K562 (cell line): ENCODE measurements at regions not wholly inside any gene's neighbourhood (a gene's known extent, or its start where the extent isn't known, plus 50 kb on each side); places are given as distances from the start of the nearest gene placed in this dataset.

ENCODE experiments used
- ATAC-seq: fragments of 200-7000 bp; cut with Tn5 transposase; 3 replicates; pipeline ENCODE4 v1.9.1; 2020; ENCODE audit warnings: moderate library complexity
- BruUV-seq: library from RNA; stranded (reverse); fragments of 400-500 nt; replicated peaks from 2 replicates; lab custom pipeline; 2021; lab: Mats Ljungman, UMichigan
- CTCF ChIA-PET: fragments of 300-600 bp; formaldehyde crosslinking; extraction: SDS; loops from one replicate; lab custom pipeline; 2021; ENCODE audit warnings: low intra/inter-chr PET ratio; lab: Yijun Ruan, JAX
- POLR2A ChIA-PET: fragments of 300-600, 350-650 bp; sonication (Branson Sonifier 250); formaldehyde crosslinking; extraction: SDS; loops from one replicate; lab custom pipeline; 2021; ENCODE audit warnings: antibody characterized with exemption, inconsistent platforms; lab: Yijun Ruan, JAX
- DNase-seq, 4 experiments: peaks; one replicate each; pipeline versions ENCODE4 v3.0.0 to v3.0.0-alpha.2; 2011 to 2018; ENCODE audit warnings: low spot score in 3 of 4, mixed read lengths in 3 of 4; ENCODE audit errors: extremely low read depth in 1 of 4
- FAIRE-seq: peaks from 2 replicates; lab custom pipeline; 2011; peaks lifted over from hg19 to GRCh38; lab: Jason Lieb, UNC
- H2AFZ ChIP-seq: 2 replicates; pipeline ENCODE4 v1.6.0; 2011; ENCODE audit warnings: low read depth, low read length, control low read depth, inconsistent platforms
- H3K27ac ChIP-seq: fragments of 200-600 bp; 3 replicates; pipeline ENCODE4 v1.8.0; 2011; ENCODE audit warnings: low read depth, mild to moderate bottlenecking, control low read depth, inconsistent platforms, low read length, moderate library complexity, mixed read lengths; ENCODE audit errors: extremely low read depth
- H3K27me3 ChIP-seq, 2 experiments: fragments of 300-600 bp in 1 of 2; 2 replicates in 1 of 2; 3 replicates in 1 of 2; pipeline versions ENCODE4 v1.6.0 to v1.8.0; 2011; ENCODE audit warnings: inconsistent platforms in 2 of 2, low read length in 2 of 2, mild to moderate bottlenecking in 1 of 2, mixed read lengths in 1 of 2, moderate library complexity in 1 of 2; ENCODE audit not compliant: control insufficient read depth in 2 of 2, insufficient read depth in 2 of 2
- H3K36me3 ChIP-seq: fragments of 300-600 bp; 3 replicates; pipeline ENCODE4 v1.8.0; 2011; ENCODE audit warnings: mild to moderate bottlenecking, low read length, inconsistent platforms; ENCODE audit not compliant: control insufficient read depth, insufficient read depth
- H3K4me1 ChIP-seq, 2 experiments: fragments of 200-600 bp in 1 of 2; replicated peaks in 1 of 2; 2 replicates in 1 of 2; 3 replicates in 1 of 2; pipeline versions ENCODE4 v1.5.1 to v1.8.0; 2011; ENCODE audit warnings: inconsistent platforms in 2 of 2, low read length in 2 of 2, mild to moderate bottlenecking in 1 of 2, mixed read lengths in 1 of 2, moderate library complexity in 1 of 2; ENCODE audit not compliant: control insufficient read depth in 2 of 2, insufficient read depth in 2 of 2
- H3K4me2 ChIP-seq: 2 replicates; pipeline ENCODE4 v1.6.1; 2011; ENCODE audit warnings: low read length, control low read depth, inconsistent platforms, mixed read lengths; ENCODE audit not compliant: insufficient read depth
- H3K4me3 ChIP-seq: fragments of 200-600 bp; sonication (generic), shearing (Covaris generic); 2 replicates; pipeline ENCODE4 v1.5.1; 2016; ENCODE audit warnings: control low read depth, inconsistent platforms
- H3K79me2 ChIP-seq: fragments of 200-600 bp; 3 replicates; pipeline ENCODE4 v1.8.0; 2011; ENCODE audit warnings: low read length, inconsistent platforms; ENCODE audit not compliant: control insufficient read depth, insufficient read depth
- H3K9ac ChIP-seq, 2 experiments: 2 replicates each; pipeline versions ENCODE4 v1.6.0 to v1.6.1; 2011; ENCODE audit warnings: low read depth in 2 of 2, low read length in 2 of 2, control low read depth in 1 of 2, inconsistent platforms in 1 of 2, mild to moderate bottlenecking in 1 of 2, mixed read lengths in 1 of 2; ENCODE audit not compliant: insufficient read depth in 1 of 2
- H3K9me1 ChIP-seq: one replicate; pipeline ENCODE4 v1.6.0; 2011; ENCODE audit warnings: inconsistent platforms, mild to moderate bottlenecking, low read length, moderate library complexity; ENCODE audit not compliant: control insufficient read depth, insufficient read depth
- H3K9me3 ChIP-seq: replicated peaks from 2 replicates; pipeline ENCODE4 v1.5.1; 2011; ENCODE audit warnings: low read depth, low read length, inconsistent platforms; ENCODE audit not compliant: control insufficient read depth, insufficient read depth
- H4K20me1 ChIP-seq: replicated peaks from 2 replicates; pipeline ENCODE4 v1.6.1; 2011; ENCODE audit warnings: low read length, inconsistent platforms, mixed read lengths; ENCODE audit not compliant: control insufficient read depth, insufficient read depth
- BACH1 ChIP-seq: fragments of 200-800 bp; sonication (Bioruptor generic); IDR thresholded peaks from 2 replicates; pipeline ENCODE4 v1.6.1; 2016; ENCODE audit warnings: missing genetic modification characterization, missing compliant biosample characterization
- CBX3 ChIP-seq, 2 experiments: IDR thresholded peaks; 1 replicate in 1 of 2; 2 replicates in 1 of 2; pipeline ENCODE4 v1.6.1; 2012; ENCODE audit warnings: inconsistent platforms in 2 of 2, low read length in 2 of 2, borderline replicate concordance in 1 of 2, control low read depth in 1 of 2
- CCNT2 ChIP-seq: IDR thresholded peaks from 2 replicates; pipeline ENCODE4 v1.6.1; 2011; ENCODE audit warnings: borderline replicate concordance, low read depth, mild to moderate bottlenecking, moderate library complexity, mixed read lengths, low read length; ENCODE audit not compliant: insufficient read length; ENCODE audit errors: extremely low read depth
- DPF2 ChIP-seq: fragments of 450-650 bp; IDR thresholded peaks from 2 replicates; pipeline ENCODE4 v1.6.1; 2016
- HNRNPK ChIP-seq: fragments of 200-400 bp; formaldehyde crosslinking; IDR thresholded peaks from one replicate; pipeline ENCODE4 v1.6.1; 2018; ENCODE audit warnings: mild to moderate bottlenecking, low read depth, low read length; ENCODE audit not compliant: poor library complexity, severe bottlenecking
- L3MBTL2 ChIP-seq: fragments of 450-650 bp; IDR thresholded peaks from 2 replicates; pipeline ENCODE4 v1.6.1; 2016; ENCODE audit warnings: mild to moderate bottlenecking, moderate library complexity
- MAFF ChIP-seq: IDR thresholded peaks from 2 replicates; pipeline ENCODE4 v1.6.1; 2012; ENCODE audit warnings: low read length, improper control_type of control experiment
- MAFK ChIP-seq: IDR thresholded peaks from 2 replicates; pipeline ENCODE4 v1.6.1; 2011; ENCODE audit warnings: low read length, improper control_type of control experiment
- MAZ ChIP-seq, 2 experiments: fragments of 450-650 bp in 1 of 2; sonication (generic) in 1 of 2; formaldehyde crosslinking; IDR thresholded peaks in 1 of 2; conservative IDR thresholded peaks in 1 of 2; 2 replicates each; pipeline versions ENCODE4 v1.4.0 to v1.5.0; 2020; ENCODE audit warnings: mild to moderate bottlenecking in 1 of 2, missing genetic modification reagents in 1 of 2
- MEIS2 ChIP-seq: fragments of 450-650 bp; IDR thresholded peaks from 2 replicates; pipeline ENCODE4 v1.6.1; 2014; ENCODE audit warnings: mild to moderate bottlenecking; ENCODE audit not compliant: partially characterized antibody
- PML ChIP-seq: IDR thresholded peaks from 2 replicates; pipeline ENCODE4 v1.6.1; 2012; ENCODE audit warnings: low read length, inconsistent platforms
- PTBP1 ChIP-seq: fragments of 200-400 bp; formaldehyde crosslinking; IDR thresholded peaks from 2 replicates; pipeline ENCODE4 v1.6.1; 2017; ENCODE audit warnings: low read depth, low read length
- SIN3A ChIP-seq, 2 experiments: fragments of 150-350 bp in 1 of 2; IDR thresholded peaks; 2 replicates each; pipeline ENCODE4 v1.6.1; 2011 to 2016; ENCODE audit warnings: borderline replicate concordance in 2 of 2, low read depth in 2 of 2, low read length in 2 of 2, mild to moderate bottlenecking in 2 of 2, moderate library complexity in 2 of 2; ENCODE audit not compliant: control insufficient read depth in 1 of 2
- SMAD3 ChIP-seq: fragments of 450-650 bp; formaldehyde crosslinking; conservative IDR thresholded peaks from 2 replicates; pipeline ENCODE4 v1.4.0; 2020; ENCODE audit warnings: mild to moderate bottlenecking
- SMARCE1 ChIP-seq: fragments of 450-650 bp; IDR thresholded peaks from 2 replicates; pipeline ENCODE4 v1.7.1; 2016; ENCODE audit warnings: mild to moderate bottlenecking
- SRF ChIP-seq, 2 experiments: fragments of 250-450, 450-650 bp in 1 of 2; sonication (Bioruptor Pico) in 1 of 2; sonication (generic) in 1 of 2; formaldehyde crosslinking; IDR thresholded peaks; 2 replicates each; pipeline versions ENCODE4 v1.5.0 to v1.5.1; 2020 to 2022; ENCODE audit warnings: mild to moderate bottlenecking in 1 of 2, missing genetic modification reagents in 1 of 2
- STAT5A ChIP-seq: IDR thresholded peaks from 2 replicates; pipeline ENCODE4 v1.6.1; 2012; ENCODE audit warnings: low read length, inconsistent platforms, borderline replicate concordance
- TEAD4 ChIP-seq, 2 experiments: sonication (generic) in 1 of 2; formaldehyde crosslinking in 1 of 2; IDR thresholded peaks; 2 replicates each; pipeline versions ENCODE4 v1.6.1 to v1.8.0; 2012 to 2022; ENCODE audit warnings: borderline replicate concordance in 1 of 2, inconsistent platforms in 1 of 2, low read length in 1 of 2, mild to moderate bottlenecking in 1 of 2, missing genetic modification reagents in 1 of 2
- YY1 ChIP-seq, 3 experiments: IDR thresholded peaks; 2 replicates each; pipeline ENCODE4 v1.6.1; 2011; ENCODE audit warnings: low read length in 2 of 3, mild to moderate bottlenecking in 2 of 3, moderate library complexity in 2 of 3, borderline replicate concordance in 1 of 3, control low read depth in 1 of 3, low read depth in 1 of 3; ENCODE audit not compliant: insufficient read depth in 3 of 3, insufficient replicate concordance in 2 of 3, control insufficient read depth in 1 of 3, insufficient read length in 1 of 3; ENCODE audit errors: extremely low read depth in 1 of 3
- ZNF121 ChIP-seq: sonication (generic); formaldehyde crosslinking; conservative IDR thresholded peaks from 2 replicates; pipeline ENCODE4 v1.8.0; 2022; ENCODE audit warnings: missing genetic modification reagents
- ZNF316 ChIP-seq: fragments of 450-650 bp; IDR thresholded peaks from 2 replicates; pipeline ENCODE4 v1.6.1; 2016
- WGBS: fragments of 100-300 bp; shearing (Covaris generic); methylation state at CpG from one replicate; pipeline ENCODE4 v1.1.6; 2016; ENCODE audit warnings: low coverage, mixed read lengths; ENCODE audit not compliant: insufficient coverage; ENCODE audit errors: missing lambda C conversion rate; 5-methylcytosine and 5-hydroxymethylcytosine counted together
- in situ Hi-C: fragments of 300-500 bp; cut with MboI; formaldehyde crosslinking; loops from 4 replicates; pipeline ENCODE4 v1.15.0; 2018; ENCODE audit warnings: inconsistent platforms, mixed read lengths
- intact Hi-C: fragments of 100-400 bp; cut with micrococcal nuclease; formaldehyde crosslinking; loops from 2 replicates; pipeline ENCODE4 v1.14.2; 2022

DNA sequence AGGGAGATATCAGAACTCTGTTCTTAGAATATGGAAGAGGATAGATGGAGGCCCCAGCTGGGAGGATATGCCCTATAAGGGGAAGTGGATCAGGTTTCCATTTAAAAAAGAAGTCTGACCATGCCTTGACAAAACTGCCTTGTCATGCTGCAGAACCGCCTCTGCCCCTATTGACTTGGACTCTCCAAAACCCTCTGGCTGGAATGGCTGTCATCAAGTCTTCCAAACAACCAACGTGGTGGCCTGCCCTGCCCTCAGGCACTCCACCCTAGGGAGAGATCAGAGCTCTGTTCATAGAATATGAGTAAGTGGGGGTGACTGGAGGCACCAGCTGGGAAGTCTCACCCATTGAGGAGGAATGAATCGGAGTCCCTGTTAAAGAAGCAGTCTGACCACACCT, 114.9 kb downstream of the VSIG4 start:
- peaks cover 17% of the 10 kb centered on the region for H3K79me2 ChIP-seq
- peak in 3 of 4 experiments; percentile 10 to 57 (median 31) for DNase-seq
- H3K27me3 ChIP-seq = no peaks in the 10 kb centered on the region
- H2AFZ ChIP-seq = peak overlapping the region; percentile 38
- WGBS = 5% methylated on average over 3 of the region's 3 CpGs
- H4K20me1 ChIP-seq = no peaks in the 10 kb centered on the region
- H3K9me1 ChIP-seq = no peaks in the 10 kb centered on the region
- peak overlapping the region; percentile 100 for H3K27ac ChIP-seq
- FAIRE-seq = no peak
- peaks cover 12% of the 10 kb centered on the region; the same call in 2 of the 3 replicates for H3K36me3 ChIP-seq
- peak overlapping the region; percentile 67 for H3K4me3 ChIP-seq
- H3K4me2 ChIP-seq = peak overlapping the region; percentile 91
- ChIA-PET CTCF (no interaction called here), POLR2A (interaction anchor here (0.6 kb wide), 2 partner anchors 114 to 260 kb away, joined by 3 to 4 read pairs; no protein-coding TSS in a partner anchor)
- ATAC-seq = peak; percentile 68
- in situ Hi-C loops (no loop called here), intact Hi-C loops (loop anchor here (5.0 kb wide), 3 partner anchors 53 to 178 kb away; no protein-coding TSS in a partner anchor)
- no TSS peak for BruUV-seq
- H3K9me3 ChIP-seq = peaks cover 21% of the 10 kb centered on the region
- H3K4me1 ChIP-seq = peaks cover 9 to 13% of the 10 kb centered on the region in 2 experiments; a peak in 3 of 5 replicates
- peak overlapping the region; percentile 90; a peak in 3 of 4 replicates for H3K9ac ChIP-seq
- TF ChIP-seq MEIS2 = no peak
- TF ChIP-seq DPF2 = no peak
- TF ChIP-seq PML = peak; percentile 35; the same call in 1 of the 2 replicates
- TF ChIP-seq TEAD4 (IDR thresholded peaks at IDR 0.05; ENCODE audit: low read length) = 0 out of 2 replicates have a peak, but pooled peaks have one; percentile 26
- no peak for TF ChIP-seq TEAD4 (CRISPR knock-in tag; IDR thresholded peaks at IDR 0.05; ENCODE audit: borderline replicate concordance)
- peak; percentile 29; the same call in 1 of the 2 replicates for TF ChIP-seq L3MBTL2
- no peak for TF ChIP-seq HNRNPK
- peak in 1 of 3 experiments; percentile 37 for TF ChIP-seq YY1 (IDR thresholded peaks at IDR 0.05; ENCODE audit: borderline replicate concordance in 1 of 3, control insufficient read depth in 1 of 3, extremely low read depth in 1 of 3, insufficient read depth in 3 of 3, insufficient read length in 1 of 3, insufficient replicate concordance in 2 of 3, low read depth in 1 of 3, low read length in 2 of 3)
- TF ChIP-seq SMAD3 (CRISPR knock-in tag) = no peak
- peak in 1 of 2 experiments; percentile 72; a peak in 1 of 4 replicates for TF ChIP-seq SRF (CRISPR knock-in tag; IDR thresholded peaks at IDR 0.05)
- TF ChIP-seq PTBP1 = no peak
- 0 out of 3 replicates have a peak, but pooled peaks of 1 of the 2 experiments have one; percentile 15 for TF ChIP-seq CBX3 (IDR thresholded peaks at IDR 0.05; ENCODE audit: borderline replicate concordance in 1 of 2, low read length in 2 of 2)
- TF ChIP-seq SMARCE1 = 0 out of 2 replicates have a peak, but pooled peaks have one; percentile 13
- peak; percentile 72 for TF ChIP-seq MAFK
- peak; percentile 57; the same call in 1 of the 2 replicates for TF ChIP-seq BACH1 (tag)
- 0 out of 2 replicates have a peak, but pooled peaks have one; percentile 9 for TF ChIP-seq STAT5A
- no peak for TF ChIP-seq MAZ (CRISPR knock-in tag; conservative IDR thresholded peaks at IDR 0.05 in 1 of 2, IDR thresholded peaks at IDR 0.05 in 1 of 2)
- TF ChIP-seq ZNF121 = no peak
- no peak for TF ChIP-seq CCNT2
- TF ChIP-seq MAFF = peak; percentile 80
- no peak for TF ChIP-seq SIN3A (IDR thresholded peaks at IDR 0.05; ENCODE audit: borderline replicate concordance in 2 of 2, control insufficient read depth in 1 of 2, low read depth in 2 of 2, low read length in 2 of 2)
- peak; percentile 75 for TF ChIP-seq ZNF316
